ENCODE measurements at regions not wholly inside any gene's neighbourhood (a gene's known extent, or its start where the extent isn't known, plus 50 kb on each side); places are given as distances from the start of the nearest gene placed in this dataset.
"Not testable (repeated sequence)": the region's sequence is repeated elsewhere in the genome, so short reads cannot be mapped to it uniquely, and the experiment has no call there.

DNA sequence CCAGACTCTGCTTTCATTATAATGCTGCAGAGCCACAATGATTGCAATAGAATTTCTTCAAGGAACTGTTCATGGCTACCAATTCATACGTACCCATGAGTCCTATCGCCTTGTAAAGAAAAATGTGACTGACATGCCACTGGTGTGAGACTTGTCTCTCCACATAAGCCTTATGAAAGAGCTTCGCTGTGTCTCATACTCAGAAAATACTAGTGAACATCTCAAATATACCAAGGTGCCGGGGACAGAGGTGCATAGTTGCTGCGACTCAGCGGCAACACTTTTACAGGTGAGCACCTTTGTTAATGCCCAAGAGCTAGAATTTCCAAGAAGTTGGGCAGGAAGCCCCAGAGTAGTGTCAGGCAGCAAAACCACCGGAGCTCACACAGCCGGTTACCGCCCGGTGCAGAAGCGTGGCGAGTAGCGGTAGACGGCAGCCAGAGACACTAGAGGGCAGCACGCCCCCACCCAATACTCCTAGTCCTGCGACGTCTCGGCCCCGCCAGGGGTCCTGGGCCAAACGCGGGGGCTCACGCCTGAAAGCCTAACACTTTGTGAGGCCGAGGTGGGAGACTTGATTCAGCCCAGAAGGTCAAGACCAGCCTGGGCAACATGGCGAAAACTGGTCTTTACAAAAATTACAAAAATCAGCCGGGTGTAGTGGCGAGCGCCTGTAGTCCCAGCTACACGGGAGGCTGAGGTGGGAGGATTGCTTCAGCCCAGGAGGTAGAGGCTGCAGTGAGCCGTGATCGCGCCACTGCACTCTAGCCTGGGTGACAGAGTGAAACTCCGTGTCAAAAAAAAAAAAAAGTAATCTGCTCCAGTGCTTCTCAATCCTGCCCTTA lies 50.5 kb upstream of the CCL21 start:
- TF ChIP-seq, protein P1, sequence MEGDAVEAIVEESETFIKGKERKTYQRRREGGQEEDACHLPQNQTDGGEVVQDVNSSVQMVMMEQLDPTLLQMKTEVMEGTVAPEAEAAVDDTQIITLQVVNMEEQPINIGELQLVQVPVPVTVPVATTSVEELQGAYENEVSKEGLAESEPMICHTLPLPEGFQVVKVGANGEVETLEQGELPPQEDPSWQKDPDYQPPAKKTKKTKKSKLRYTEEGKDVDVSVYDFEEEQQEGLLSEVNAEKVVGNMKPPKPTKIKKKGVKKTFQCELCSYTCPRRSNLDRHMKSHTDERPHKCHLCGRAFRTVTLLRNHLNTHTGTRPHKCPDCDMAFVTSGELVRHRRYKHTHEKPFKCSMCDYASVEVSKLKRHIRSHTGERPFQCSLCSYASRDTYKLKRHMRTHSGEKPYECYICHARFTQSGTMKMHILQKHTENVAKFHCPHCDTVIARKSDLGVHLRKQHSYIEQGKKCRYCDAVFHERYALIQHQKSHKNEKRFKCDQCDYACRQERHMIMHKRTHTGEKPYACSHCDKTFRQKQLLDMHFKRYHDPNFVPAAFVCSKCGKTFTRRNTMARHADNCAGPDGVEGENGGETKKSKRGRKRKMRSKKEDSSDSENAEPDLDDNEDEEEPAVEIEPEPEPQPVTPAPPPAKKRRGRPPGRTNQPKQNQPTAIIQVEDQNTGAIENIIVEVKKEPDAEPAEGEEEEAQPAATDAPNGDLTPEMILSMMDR (IDR thresholded peaks at IDR 0.05): not testable (repeated sequence)
- TF ChIP-seq POLR2A (IDR thresholded peaks at IDR 0.05): not testable (repeated sequence)

Measured in lower leg skin (tissue), 3 donors.